ENCODE measurements at regions not wholly inside any gene's neighbourhood (a gene's known extent, or its start where the extent isn't known, plus 50 kb on each side); places are given as distances from the start of the nearest gene placed in this dataset.

GRCh38 chrX:14173873-14174272 is 144.2 kb upstream of the GEMIN8 start:
- no peaks in the 10 kb centered on the region for H3K4me1 ChIP-seq (ENCODE audit: control insufficient read depth in 5 of 5, insufficient read depth in 5 of 5, low read length in 5 of 5)
- TF ChIP-seq, protein P1, sequence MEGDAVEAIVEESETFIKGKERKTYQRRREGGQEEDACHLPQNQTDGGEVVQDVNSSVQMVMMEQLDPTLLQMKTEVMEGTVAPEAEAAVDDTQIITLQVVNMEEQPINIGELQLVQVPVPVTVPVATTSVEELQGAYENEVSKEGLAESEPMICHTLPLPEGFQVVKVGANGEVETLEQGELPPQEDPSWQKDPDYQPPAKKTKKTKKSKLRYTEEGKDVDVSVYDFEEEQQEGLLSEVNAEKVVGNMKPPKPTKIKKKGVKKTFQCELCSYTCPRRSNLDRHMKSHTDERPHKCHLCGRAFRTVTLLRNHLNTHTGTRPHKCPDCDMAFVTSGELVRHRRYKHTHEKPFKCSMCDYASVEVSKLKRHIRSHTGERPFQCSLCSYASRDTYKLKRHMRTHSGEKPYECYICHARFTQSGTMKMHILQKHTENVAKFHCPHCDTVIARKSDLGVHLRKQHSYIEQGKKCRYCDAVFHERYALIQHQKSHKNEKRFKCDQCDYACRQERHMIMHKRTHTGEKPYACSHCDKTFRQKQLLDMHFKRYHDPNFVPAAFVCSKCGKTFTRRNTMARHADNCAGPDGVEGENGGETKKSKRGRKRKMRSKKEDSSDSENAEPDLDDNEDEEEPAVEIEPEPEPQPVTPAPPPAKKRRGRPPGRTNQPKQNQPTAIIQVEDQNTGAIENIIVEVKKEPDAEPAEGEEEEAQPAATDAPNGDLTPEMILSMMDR (IDR thresholded peaks at IDR 0.05; ENCODE audit: control extremely low read depth, extremely low read depth) = no peak
- H3K36me3 ChIP-seq (ENCODE audit: control insufficient read depth in 4 of 4, insufficient read depth in 4 of 4, low read length in 4 of 4) = no peaks in the 10 kb centered on the region
- DNase-seq = no peak
- H3K4me3 ChIP-seq = no peak overlapping the region
- H3K27ac ChIP-seq (ENCODE audit: low read depth in 1 of 2, low read length in 1 of 2) = no peak overlapping the region
- peaks cover 0 to 22% (median 9%) of the 10 kb centered on the region in 3 donors for H3K27me3 ChIP-seq (ENCODE audit: control insufficient read depth in 3 of 3, insufficient read depth in 3 of 3, low read length in 2 of 3)
- no peak for ATAC-seq (ENCODE audit: insufficient read depth, low FRiP score)
- 70 to 71% methylated on average over 1 of the region's 1 CpG for WGBS, 2 donors
- peaks cover 0 to 2% (median 0%) of the 10 kb centered on the region in 4 donors for H3K9me3 ChIP-seq (ENCODE audit: control insufficient read depth in 4 of 4, insufficient read depth in 3 of 4, low read length in 3 of 4)
- H3K9ac ChIP-seq (ENCODE audit: insufficient read depth in 1 of 2, low read length in 2 of 2) = no peak overlapping the region

- H3K9me3 ChIP-seq (ENCODE audit: control insufficient read depth in 4 of 4, insufficient read depth in 3 of 4, low read length in 3 of 4) = no peaks in the 10 kb centered on the region
- H3K9ac ChIP-seq (ENCODE audit: insufficient read depth in 1 of 2, low read length in 2 of 2) = no peak overlapping the region
- no peak overlapping the region for H3K4me3 ChIP-seq
- DNase-seq = no peak
- no peaks in the 10 kb centered on the region for H3K4me1 ChIP-seq (ENCODE audit: control insufficient read depth in 5 of 5, insufficient read depth in 5 of 5, low read length in 5 of 5)
- 71 to 89% methylated on average over 1 of the region's 1 CpG for WGBS, 2 donors
- no peak overlapping the region for H3K27ac ChIP-seq (ENCODE audit: low read depth in 1 of 2, low read length in 1 of 2)
- H3K27me3 ChIP-seq (ENCODE audit: control insufficient read depth in 3 of 3, insufficient read depth in 3 of 3, low read length in 2 of 3) = peaks cover 0 to 30% (median 7%) of the 10 kb centered on the region in 3 donors
- TF ChIP-seq, protein P1 (IDR thresholded peaks at IDR 0.05; ENCODE audit: control extremely low read depth, extremely low read depth) = no peak
- ATAC-seq (ENCODE audit: insufficient read depth, low FRiP score) = no peak
- no peaks in the 10 kb centered on the region for H3K36me3 ChIP-seq (ENCODE audit: control insufficient read depth in 4 of 4, insufficient read depth in 4 of 4, low read length in 4 of 4)
Measured at GRCh38 chrX:14164828-14165227, 135.1 kb upstream of the GEMIN8 start.

DNA sequence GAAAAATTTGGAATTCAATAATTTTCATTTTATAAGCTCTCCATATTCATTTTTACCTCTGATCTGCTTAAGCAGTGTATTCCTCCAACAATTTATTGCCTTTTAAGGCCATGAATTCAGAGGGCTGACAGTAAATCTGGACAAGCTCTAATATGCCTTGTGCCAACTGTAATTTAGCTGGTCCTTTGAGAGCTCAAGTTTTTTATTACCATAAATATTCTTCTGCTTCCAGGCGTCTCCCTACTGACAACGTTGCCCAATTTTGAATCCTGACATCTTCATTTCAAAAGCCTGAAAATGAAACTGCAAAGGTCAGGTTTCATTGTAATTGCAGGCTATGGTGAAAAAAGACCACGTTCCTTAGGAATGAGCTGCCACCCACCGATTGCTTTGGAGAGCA is 95.8 kb upstream of the GEMIN8 start:
- H3K27ac ChIP-seq (ENCODE audit: low read depth in 1 of 2, low read length in 1 of 2) = no peak overlapping the region
- H3K9ac ChIP-seq (ENCODE audit: insufficient read depth in 1 of 2, low read length in 2 of 2) = no peak overlapping the region
- TF ChIP-seq, protein P1 (IDR thresholded peaks at IDR 0.05; ENCODE audit: control extremely low read depth, extremely low read depth) = no peak
- no peaks in the 10 kb centered on the region for H3K36me3 ChIP-seq (ENCODE audit: control insufficient read depth in 4 of 4, insufficient read depth in 4 of 4, low read length in 4 of 4)
- no peaks in the 10 kb centered on the region for H3K9me3 ChIP-seq (ENCODE audit: control insufficient read depth in 4 of 4, insufficient read depth in 3 of 4, low read length in 3 of 4)
- H3K4me1 ChIP-seq (ENCODE audit: control insufficient read depth in 5 of 5, insufficient read depth in 5 of 5, low read length in 5 of 5) = no peaks in the 10 kb centered on the region
- H3K4me3 ChIP-seq = no peak overlapping the region
- ATAC-seq (ENCODE audit: insufficient read depth, low FRiP score) = no peak
- peaks cover 0 to 53% (median 27%) of the 10 kb centered on the region in 3 donors for H3K27me3 ChIP-seq (ENCODE audit: control insufficient read depth in 3 of 3, insufficient read depth in 3 of 3, low read length in 2 of 3)
- 43 to 54% methylated on average over 4 of the region's 4 CpGs for WGBS, 2 donors
- no peak for DNase-seq

- no peak for DNase-seq
- Histone ChIP-seq H3K9me3 (ENCODE audit: control insufficient read depth in 4 of 4, insufficient read depth in 3 of 4, low read length in 3 of 4) (no peaks in the 10 kb centered on the region), H3K27me3 (ENCODE audit: control insufficient read depth in 3 of 3, insufficient read depth in 3 of 3, low read length in 2 of 3) (peaks cover 0 to 52% (median 30%) of the 10 kb centered on the region in 3 donors), H3K4me3 (no peak overlapping the region), H3K4me1 (ENCODE audit: control insufficient read depth in 5 of 5, insufficient read depth in 5 of 5, low read length in 5 of 5) (no peaks in the 10 kb centered on the region), H3K36me3 (ENCODE audit: control insufficient read depth in 4 of 4, insufficient read depth in 4 of 4, low read length in 4 of 4) (no peaks in the 10 kb centered on the region), H3K27ac (ENCODE audit: low read depth in 1 of 2, low read length in 1 of 2) (no peak overlapping the region), H3K9ac (ENCODE audit: insufficient read depth in 1 of 2, low read length in 2 of 2) (no peak overlapping the region)
- TF ChIP-seq, protein P1 (IDR thresholded peaks at IDR 0.05; ENCODE audit: control extremely low read depth, extremely low read depth) = no peak
- 59 to 71% methylated on average over 5 of the region's 5 CpGs for WGBS, 2 donors
- ATAC-seq (ENCODE audit: insufficient read depth, low FRiP score) = no peak
Measured at GRCh38 chrX:14124562-14124961, 94.9 kb upstream of the GEMIN8 start.

Data from lung (tissue), 11 donors.